ENCODE measurements at regions not wholly inside any gene's neighbourhood (a gene's known extent, or its start where the extent isn't known, plus 50 kb on each side); places are given as distances from the start of the nearest gene placed in this dataset.

DNA sequence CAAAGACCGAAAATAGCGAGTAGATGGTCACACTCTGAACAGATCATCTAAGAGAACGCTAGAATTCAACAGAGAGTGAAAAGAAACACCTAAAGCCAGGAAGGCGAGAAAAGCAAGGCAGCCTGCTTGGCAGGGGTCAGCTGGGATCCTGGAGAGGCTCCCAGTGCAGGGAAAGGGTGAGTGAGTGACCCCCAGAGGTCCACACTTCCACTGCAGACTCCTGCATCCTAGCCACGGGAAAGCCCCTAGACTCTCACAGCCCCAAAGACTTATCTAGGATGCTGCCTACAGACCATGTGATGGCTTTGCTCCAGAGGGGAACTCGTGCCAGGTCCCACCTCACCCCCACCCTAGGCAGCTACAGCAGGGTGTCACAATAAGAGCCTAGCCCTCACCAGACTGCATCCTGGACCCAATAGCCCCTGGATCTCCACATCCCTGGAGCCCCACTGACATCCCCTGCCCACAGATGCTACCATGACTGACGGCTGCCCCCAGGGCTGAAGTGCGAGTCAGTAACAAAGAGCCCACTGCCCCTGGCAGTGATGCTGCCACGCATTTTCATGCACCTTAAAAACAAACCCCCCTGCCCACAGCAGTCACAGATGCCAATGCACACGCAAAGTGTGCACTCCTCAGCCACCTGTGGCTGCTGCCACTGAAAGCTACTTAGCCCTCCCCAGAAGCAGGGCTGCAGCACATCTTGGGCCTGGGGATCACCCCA lies 62.2 kb downstream of the PSMG1 start:
- Histone ChIP-seq H3K9ac (ENCODE audit: low read length) (no peak overlapping the region), H3K4me2 (ENCODE audit: low read depth, low read length) (no peak overlapping the region), H3K27me3 (replicated peaks; ENCODE audit: insufficient read depth, low read length) (peaks cover 11% of the 10 kb centered on the region; the same call in 1 of the 2 replicates), H3K4me1 (ENCODE audit: low read length) (peaks cover 7% of the 10 kb centered on the region; the same call in 1 of the 2 replicates), H4K20me1 (ENCODE audit: insufficient read depth, low read length) (no peaks in the 10 kb centered on the region), H2AFZ (ENCODE audit: low read length) (no peak overlapping the region), H3K4me3 (ENCODE audit: low read length) (no peak overlapping the region), H3F3A (ENCODE audit: insufficient read depth, low read length) (no peaks in the 10 kb centered on the region), H3K79me2 (ENCODE audit: low read length) (no peaks in the 10 kb centered on the region), H3K27ac (ENCODE audit: low read length) (no peak overlapping the region), H3K36me3 (replicated peaks; ENCODE audit: insufficient read depth, low read length) (no peaks in the 10 kb centered on the region), H3K9me2 (replicated peaks; ENCODE audit: insufficient read depth, low read length) (no peaks in the 10 kb centered on the region), H3K9me3 (replicated peaks; ENCODE audit: insufficient read depth, low read length) (no peaks in the 10 kb centered on the region)
- TF ChIP-seq, protein P1, sequence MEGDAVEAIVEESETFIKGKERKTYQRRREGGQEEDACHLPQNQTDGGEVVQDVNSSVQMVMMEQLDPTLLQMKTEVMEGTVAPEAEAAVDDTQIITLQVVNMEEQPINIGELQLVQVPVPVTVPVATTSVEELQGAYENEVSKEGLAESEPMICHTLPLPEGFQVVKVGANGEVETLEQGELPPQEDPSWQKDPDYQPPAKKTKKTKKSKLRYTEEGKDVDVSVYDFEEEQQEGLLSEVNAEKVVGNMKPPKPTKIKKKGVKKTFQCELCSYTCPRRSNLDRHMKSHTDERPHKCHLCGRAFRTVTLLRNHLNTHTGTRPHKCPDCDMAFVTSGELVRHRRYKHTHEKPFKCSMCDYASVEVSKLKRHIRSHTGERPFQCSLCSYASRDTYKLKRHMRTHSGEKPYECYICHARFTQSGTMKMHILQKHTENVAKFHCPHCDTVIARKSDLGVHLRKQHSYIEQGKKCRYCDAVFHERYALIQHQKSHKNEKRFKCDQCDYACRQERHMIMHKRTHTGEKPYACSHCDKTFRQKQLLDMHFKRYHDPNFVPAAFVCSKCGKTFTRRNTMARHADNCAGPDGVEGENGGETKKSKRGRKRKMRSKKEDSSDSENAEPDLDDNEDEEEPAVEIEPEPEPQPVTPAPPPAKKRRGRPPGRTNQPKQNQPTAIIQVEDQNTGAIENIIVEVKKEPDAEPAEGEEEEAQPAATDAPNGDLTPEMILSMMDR (IDR thresholded peaks at IDR 0.05; ENCODE audit: low read length), result no peak
- no peak for DNase-seq

DNA sequence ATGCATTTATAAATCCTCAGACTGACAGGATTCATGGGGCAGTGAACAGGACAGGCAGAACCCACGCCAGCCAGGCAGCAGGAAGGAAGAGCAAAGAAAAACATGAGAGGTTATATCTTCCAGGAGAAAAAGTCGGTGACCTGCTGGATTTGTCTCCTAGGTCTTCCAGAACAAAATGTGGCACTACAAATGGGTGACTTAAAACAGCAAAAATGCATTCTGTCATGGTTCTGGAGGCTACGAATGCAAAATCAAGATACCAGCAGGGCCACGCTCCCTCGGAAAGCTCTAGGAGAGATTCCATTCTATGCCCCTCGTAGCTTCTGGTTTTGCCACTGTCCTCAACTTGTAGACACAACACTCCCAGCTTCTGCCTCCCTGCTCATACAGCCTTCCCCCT lies 63.4 kb downstream of the PSMG1 start:
- TF ChIP-seq EZH2 (optimal IDR thresholded peaks at IDR 0.05; ENCODE audit: low read depth, low read length) (no peak), EZH2phosphoT487 (IDR thresholded peaks at IDR 0.05; ENCODE audit: low read length) (no peak)
- TF ChIP-seq, protein P1 (IDR thresholded peaks at IDR 0.05; ENCODE audit: low read length), result no peak
- no peaks in the 10 kb centered on the region for H3K79me2 ChIP-seq (ENCODE audit: low read length)
- no peak overlapping the region for H3K4me3 ChIP-seq (ENCODE audit: low read length)
- no peak for DNase-seq
- no peak overlapping the region for H3K4me2 ChIP-seq (ENCODE audit: low read depth, low read length)
- H3F3A ChIP-seq (ENCODE audit: insufficient read depth, low read length), result no peaks in the 10 kb centered on the region
- no peak overlapping the region for H3K9ac ChIP-seq (ENCODE audit: low read length)
- H3K27ac ChIP-seq (ENCODE audit: low read length), result no peak overlapping the region
- peaks cover 11% of the 10 kb centered on the region; the same call in 1 of the 2 replicates for H3K27me3 ChIP-seq (replicated peaks; ENCODE audit: insufficient read depth, low read length)
- H2AFZ ChIP-seq (ENCODE audit: low read length), result no peak overlapping the region
- H4K20me1 ChIP-seq (ENCODE audit: insufficient read depth, low read length), result no peaks in the 10 kb centered on the region
- H3K9me2 ChIP-seq (replicated peaks; ENCODE audit: insufficient read depth, low read length), result no peaks in the 10 kb centered on the region
- no peaks in the 10 kb centered on the region for H3K9me3 ChIP-seq (replicated peaks; ENCODE audit: insufficient read depth, low read length)
- H3K36me3 ChIP-seq (replicated peaks; ENCODE audit: insufficient read depth, low read length), result no peaks in the 10 kb centered on the region
- peaks cover 7% of the 10 kb centered on the region; the same call in 1 of the 2 replicates for H3K4me1 ChIP-seq (ENCODE audit: low read length)

DNA sequence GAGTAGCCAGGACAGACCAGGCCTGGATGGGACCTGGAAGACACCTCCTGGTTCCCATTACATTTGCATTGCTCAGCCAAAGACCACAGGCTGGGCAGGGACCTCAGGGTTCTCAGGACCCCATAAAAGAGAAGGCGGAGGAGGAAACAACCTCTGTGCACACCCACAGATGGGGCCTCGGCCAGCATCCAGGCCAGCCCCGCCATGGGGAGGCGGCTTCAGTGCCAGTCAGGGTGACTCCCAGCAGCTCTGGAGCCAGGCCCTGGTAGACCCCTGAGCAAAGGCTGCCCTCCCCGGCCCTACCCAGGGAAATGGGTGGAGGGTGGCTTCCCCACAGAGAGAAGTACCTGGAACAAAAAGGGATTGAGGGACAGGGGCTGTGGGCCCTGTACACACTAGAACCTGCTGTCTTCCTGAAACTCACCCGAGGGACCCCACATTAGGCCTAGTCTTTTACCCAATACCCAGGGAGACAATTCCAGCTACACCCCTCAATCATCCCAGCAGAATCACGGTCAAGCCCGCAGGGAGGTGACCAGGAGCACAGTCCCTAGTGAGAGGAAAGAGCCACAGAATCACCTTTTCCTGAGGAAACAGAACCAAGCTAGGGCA lies 64.5 kb downstream of the PSMG1 start:
- Histone ChIP-seq H3K27me3 (replicated peaks; ENCODE audit: insufficient read depth, low read length) (peaks cover 11% of the 10 kb centered on the region; the same call in 1 of the 2 replicates), H3K9me2 (replicated peaks; ENCODE audit: insufficient read depth, low read length) (no peaks in the 10 kb centered on the region), H2AFZ (ENCODE audit: low read length) (no peak overlapping the region), H3K9ac (ENCODE audit: low read length) (no peak overlapping the region), H3K36me3 (replicated peaks; ENCODE audit: insufficient read depth, low read length) (no peaks in the 10 kb centered on the region), H3K9me3 (replicated peaks; ENCODE audit: insufficient read depth, low read length) (no peaks in the 10 kb centered on the region), H3K4me1 (ENCODE audit: low read length) (peaks cover 7% of the 10 kb centered on the region; the same call in 1 of the 2 replicates), H3K27ac (ENCODE audit: low read length) (no peak overlapping the region), H3F3A (ENCODE audit: insufficient read depth, low read length) (no peaks in the 10 kb centered on the region), H4K20me1 (ENCODE audit: insufficient read depth, low read length) (no peaks in the 10 kb centered on the region), H3K79me2 (ENCODE audit: low read length) (no peaks in the 10 kb centered on the region), H3K4me2 (ENCODE audit: low read depth, low read length) (no peak overlapping the region), H3K4me3 (ENCODE audit: low read length) (no peak overlapping the region)
- DNase-seq, result no peak
- TF ChIP-seq, protein P1 (IDR thresholded peaks at IDR 0.05; ENCODE audit: low read length), result no peak
- TF ChIP-seq EZH2 (optimal IDR thresholded peaks at IDR 0.05; ENCODE audit: low read depth, low read length) (no peak), EZH2phosphoT487 (IDR thresholded peaks at IDR 0.05; ENCODE audit: low read length) (no peak)

Measured in MM.1S (cell line).